GM19455 (cell line): ENCODE measurements at regions not wholly inside any gene's neighbourhood (a gene's known extent, or its start where the extent isn't known, plus 50 kb on each side); places are given as distances from the start of the nearest gene placed in this dataset.
"Not testable (repeated sequence)": the region's sequence is repeated elsewhere in the genome, so short reads cannot be mapped to it uniquely, and the experiment has no call there.

ENCODE experiments used
- ATAC-seq: cut with Tn5 transposase; IDR thresholded peaks from one replicate; pipeline ENCODE4 v1.9.1; 2021; ENCODE audit not compliant: unreplicated experiment

- ATAC-seq, result no peak
Measured at GRCh38 chr2:59754011-59754735, 799.3 kb downstream of the BCL11A start.

- ATAC-seq, result no peak
Measured at GRCh38 chr2:59752512-59752911, 800.9 kb downstream of the BCL11A start.

GRCh38 chr2:59752071-59752470, 801.4 kb downstream of the BCL11A start:
- no peak for ATAC-seq

- ATAC-seq, result not testable (repeated sequence)
Measured at GRCh38 chr2:59751214-59751613, 802.2 kb downstream of the BCL11A start.

- ATAC-seq, result no peak
Measured at GRCh38 chr2:59746291-59746690, 807.2 kb downstream of the BCL11A start.

GRCh38 chr2:59745085-59745484, 808.4 kb downstream of the BCL11A start:
- no peak for ATAC-seq

GRCh38 chr2:59744436-59744835, 809.0 kb downstream of the BCL11A start:
- ATAC-seq, result no peak

GRCh38 chr2:59741840-59742239, 811.6 kb downstream of the BCL11A start:
- no peak for ATAC-seq

DNA sequence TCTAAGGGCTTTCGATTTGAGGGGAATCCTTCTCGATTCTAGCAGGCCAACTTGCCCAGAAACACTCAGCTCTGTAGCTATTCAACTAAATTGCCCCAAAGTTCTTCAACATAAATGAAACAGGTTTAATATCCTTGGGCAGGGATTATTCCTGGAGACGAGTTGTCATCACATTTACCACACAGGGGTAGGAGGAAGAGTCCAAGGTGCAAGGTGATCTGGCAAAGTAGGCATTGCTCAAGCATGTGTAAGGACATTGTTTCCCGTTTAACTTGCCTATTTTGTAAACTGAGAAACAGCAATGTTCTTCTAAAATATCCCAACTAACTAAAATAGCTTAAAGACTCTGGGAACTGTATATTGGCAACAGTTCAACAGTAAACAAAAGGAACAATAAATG, 814.3 kb downstream of the BCL11A start:
- no peak for ATAC-seq

DNA sequence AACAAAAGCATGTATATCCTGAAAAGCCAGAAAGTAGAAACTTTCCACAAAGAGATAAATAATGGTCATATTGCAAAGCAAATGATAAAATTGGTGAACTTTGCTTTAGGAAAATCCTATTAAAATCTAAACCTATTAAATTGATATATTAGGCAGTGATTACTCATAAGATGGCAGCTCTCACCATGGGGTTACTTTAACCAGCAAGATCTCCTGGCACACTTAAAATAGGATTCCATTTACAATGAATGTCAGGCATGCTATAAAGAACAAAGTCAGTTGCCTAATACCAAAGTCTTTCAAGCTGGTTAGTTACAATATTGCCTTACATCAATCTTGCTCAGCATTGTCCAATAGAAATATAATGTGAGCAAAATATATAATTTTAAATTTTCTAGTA, 816.2 kb downstream of the BCL11A start:
- ATAC-seq, result no peak

DNA sequence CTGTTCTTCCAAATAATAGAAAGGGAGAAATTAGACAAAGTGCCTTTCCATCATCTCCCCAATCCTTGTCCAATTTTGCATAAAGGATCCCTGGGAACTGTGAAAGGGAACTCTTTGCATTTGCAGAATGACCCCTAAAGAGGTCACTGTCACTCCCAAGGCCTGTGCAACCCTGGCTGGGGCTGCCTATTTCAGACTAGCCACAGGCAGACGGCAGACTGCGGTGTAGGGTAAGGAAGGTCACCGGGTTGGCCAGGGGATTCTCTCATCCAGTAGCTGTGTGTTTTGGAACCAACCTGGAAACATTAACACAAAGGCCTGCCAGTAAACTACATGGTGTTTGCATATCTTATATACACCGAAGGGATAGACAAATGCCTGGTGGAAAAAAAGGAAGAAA, 818.7 kb downstream of the BCL11A start:
- ATAC-seq, result no peak

DNA sequence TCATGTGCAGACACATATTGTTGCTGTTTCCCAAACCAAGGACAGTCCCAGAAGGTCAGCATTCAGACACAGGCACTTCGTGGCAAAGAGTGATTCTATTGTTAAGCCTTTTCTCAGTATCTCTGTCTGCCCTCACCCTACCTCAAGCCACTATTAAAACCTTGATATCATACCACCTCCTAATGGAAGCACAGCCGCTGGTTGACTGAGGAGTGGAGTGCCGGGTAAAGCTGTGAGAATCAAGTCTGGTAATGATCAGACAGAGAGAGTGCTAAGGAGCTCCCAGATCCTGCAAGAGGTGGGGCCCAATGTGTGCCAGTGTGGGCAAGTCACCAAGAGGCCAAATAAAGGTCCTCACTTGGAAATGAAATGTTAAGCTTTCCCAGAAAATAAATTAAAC, 819.5 kb downstream of the BCL11A start:
- no peak for ATAC-seq

GRCh38 chr2:59733567-59733930, 819.9 kb downstream of the BCL11A start:
- no peak for ATAC-seq

DNA sequence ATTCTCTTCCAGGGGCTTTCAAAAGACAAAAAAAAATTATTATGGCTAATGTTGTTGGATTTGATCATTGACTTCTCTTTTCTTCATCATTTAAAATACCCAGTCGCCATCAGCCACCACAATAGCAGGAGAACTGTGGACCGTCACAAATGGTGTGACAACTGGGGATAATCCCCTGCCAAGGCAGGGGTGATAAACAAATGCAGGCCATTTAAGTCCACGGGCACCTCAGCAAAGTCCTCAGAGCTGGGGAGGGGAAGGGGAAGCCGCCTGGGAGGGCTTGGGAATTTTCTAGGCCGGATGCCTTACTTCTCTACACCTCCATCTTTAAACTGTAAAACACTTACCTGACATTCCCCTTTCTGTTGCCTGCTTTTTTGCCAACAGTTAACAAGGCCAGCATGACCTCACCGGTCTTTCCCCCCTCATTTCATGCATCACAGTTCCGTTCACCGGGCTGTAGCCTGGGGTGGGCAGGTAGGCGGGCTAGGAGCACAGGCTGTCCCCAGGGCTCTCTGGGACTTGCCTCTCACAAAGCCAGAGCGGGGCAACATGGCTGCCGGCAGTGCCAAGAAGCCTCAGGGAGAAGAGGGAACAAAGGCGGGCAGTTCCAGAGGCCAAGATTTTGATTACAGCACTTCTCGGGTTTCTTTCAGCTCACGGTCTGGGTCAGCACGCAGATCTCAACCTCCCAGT, 820.4 kb downstream of the BCL11A start:
- no peak for ATAC-seq

GRCh38 chr2:59727121-59727590, 826.3 kb downstream of the BCL11A start:
- no peak for ATAC-seq

GRCh38 chr2:59726228-59727120, 827.0 kb downstream of the BCL11A start:
- no peak for ATAC-seq

DNA sequence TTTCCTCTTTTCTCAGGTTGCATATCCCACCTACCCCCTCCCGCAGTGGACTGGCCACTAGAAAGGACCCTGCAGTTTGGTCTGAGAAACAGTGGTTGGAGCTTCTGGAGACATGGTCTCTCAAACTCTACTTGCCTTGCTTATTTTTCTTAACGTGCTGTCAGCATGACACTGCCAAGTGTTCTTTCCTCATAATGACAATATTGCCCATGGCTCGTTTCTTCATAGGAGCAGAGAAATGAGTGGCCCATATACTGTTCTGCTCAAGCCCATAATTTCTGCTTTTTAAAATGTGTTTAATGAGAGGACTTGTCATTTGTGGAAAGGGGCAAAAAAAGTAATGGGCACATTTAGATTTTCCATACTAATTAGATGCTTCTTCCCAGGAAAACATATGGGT, 828.7 kb downstream of the BCL11A start:
- no peak for ATAC-seq

- ATAC-seq, result no peak
Measured at GRCh38 chr2:59720296-59720866, 833.1 kb downstream of the BCL11A start.

- no peak for ATAC-seq
Measured at GRCh38 chr2:59713577-59713976, 839.9 kb downstream of the BCL11A start.

DNA sequence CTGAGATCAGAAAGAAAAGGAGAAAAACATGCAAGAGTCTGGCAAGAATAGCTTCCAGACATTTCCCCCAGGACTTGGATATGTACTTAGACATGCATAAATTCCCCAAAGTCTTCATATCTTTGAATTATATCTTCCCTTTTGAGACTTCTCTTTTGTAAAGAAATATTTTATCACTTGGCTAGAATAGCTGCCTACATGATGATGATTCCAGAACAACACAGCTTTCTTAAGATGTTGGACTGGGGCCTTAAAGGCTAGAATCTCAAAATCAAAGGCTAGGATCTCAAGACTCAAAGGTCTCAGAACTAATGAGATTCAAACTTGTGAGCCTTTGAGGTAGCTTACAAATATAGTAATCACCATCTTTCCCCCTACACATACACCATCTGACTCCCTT, 842.3 kb downstream of the BCL11A start:
- no peak for ATAC-seq

- ATAC-seq, result no peak
Measured at GRCh38 chr2:59706729-59707128, 846.7 kb downstream of the BCL11A start.
